SKM-1 treated with dmso at 0.1 percent for 144 hours (cell line): ENCODE measurements at regions not wholly inside any gene's neighbourhood (a gene's known extent, or its start where the extent isn't known, plus 50 kb on each side); places are given as distances from the start of the nearest gene placed in this dataset.

ENCODE experiments used
- DNase-seq: peaks from one replicate; lab custom pipeline; 2025; ENCODE audit not compliant: unreplicated experiment; lab: John Stamatoyannopoulos, UW

DNA sequence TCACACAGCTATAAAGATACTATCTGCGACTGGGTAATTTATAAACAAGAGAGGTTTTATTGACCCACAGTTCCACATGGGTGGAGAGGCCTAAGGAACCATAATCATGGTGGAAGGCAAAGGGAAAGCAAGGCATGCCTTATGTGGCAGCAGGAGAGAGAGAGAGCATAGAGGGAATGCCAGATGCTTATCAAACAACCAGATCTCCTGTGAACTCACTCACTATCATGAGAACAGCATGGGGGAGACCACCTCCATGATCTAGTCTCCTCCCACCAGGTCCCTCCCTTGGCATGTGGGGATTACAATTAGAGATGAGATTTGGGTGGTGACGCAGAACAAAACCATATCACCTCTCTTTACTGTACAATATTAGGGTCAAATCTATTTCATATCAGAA is 1101.6 kb upstream of the RAG2 start:
- no peak for DNase-seq

DNA sequence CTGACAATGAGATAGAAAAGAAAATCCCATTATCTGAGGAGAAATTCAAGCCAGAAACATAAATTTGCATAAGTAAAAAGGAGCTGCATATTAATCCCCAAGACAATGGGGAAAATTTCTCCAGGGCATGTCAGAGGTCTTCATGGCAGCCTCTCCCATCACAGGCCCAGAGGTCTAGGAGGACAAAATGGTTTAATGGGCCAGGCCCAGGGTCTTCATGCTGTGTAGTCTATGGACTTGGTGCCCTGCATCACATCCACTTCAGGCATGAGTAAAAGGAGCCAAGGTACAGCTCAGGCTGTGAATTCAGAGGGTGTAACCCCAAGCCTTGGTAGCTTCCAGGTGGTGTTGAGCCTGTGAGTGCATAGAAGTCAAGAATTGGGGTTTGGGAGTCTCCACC is 1097.2 kb upstream of the RAG2 start:
- DNase-seq = no peak

DNA sequence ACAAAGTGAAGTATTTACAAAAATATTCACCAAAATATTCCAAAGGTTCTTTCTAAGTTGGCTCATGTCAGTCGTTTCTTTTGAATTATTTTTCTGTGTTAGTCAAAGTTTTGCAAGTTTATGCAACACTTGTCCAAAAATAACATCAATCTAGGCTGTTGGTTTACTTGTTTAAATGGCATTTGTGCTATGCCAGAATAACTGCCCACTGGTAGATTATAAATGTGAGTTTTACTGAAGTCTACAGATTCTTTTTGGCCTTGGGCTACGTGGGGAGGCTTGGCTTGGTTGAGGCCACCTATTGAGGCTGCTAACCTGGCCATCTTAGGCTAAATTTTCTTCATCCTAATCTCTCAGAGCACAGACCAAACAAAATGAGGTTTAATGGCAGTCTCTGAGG is 1091.9 kb upstream of the RAG2 start:
- no peak for DNase-seq

DNA sequence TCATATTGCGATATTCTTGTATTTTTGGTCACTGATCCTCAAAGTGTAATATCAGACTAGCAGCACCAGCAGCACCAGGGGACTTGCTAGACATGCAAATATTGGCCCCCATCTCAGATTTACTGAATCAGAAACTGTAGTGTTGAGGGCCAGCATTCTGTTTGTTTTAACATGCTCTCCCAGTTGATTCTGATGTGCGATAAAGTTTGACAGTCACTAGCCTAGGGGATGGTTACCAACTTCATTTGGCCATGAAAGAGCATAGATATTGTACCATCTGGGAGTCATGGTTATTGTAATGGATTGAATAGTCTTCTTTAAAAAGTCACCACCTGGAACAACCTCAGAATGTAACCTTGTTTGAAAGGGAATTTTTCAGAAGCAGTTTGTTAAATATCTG is 1090.4 kb upstream of the RAG2 start:
- DNase-seq = no peak

- DNase-seq = no peak
These were observed 1089.1 kb upstream of the RAG2 start for GRCh38 chr11:37687130-37687529.

GRCh38 chr11:37671321-37671720 is 1073.3 kb upstream of the RAG2 start:
- DNase-seq = no peak

GRCh38 chr11:37666960-37667359 is 1068.9 kb upstream of the RAG2 start:
- DNase-seq = no peak

DNA sequence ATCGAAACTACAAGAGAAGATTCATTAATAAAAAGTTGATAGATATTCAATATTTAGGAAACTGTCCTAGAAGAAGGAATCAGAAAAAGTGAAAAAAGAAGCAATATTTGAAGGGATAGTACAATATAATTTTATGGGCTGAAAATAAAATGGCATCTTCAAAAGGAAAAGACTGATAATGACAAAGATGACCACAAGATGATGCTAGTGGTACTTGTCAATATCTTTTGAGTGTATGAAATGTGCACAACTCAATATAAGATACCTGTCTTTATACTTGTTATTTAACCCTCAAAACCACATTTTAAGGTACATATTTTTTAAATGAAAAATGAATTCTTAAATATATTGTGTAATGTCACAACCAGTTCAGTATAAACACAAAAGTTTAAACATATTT is 1059.6 kb upstream of the RAG2 start:
- DNase-seq = no peak

DNA sequence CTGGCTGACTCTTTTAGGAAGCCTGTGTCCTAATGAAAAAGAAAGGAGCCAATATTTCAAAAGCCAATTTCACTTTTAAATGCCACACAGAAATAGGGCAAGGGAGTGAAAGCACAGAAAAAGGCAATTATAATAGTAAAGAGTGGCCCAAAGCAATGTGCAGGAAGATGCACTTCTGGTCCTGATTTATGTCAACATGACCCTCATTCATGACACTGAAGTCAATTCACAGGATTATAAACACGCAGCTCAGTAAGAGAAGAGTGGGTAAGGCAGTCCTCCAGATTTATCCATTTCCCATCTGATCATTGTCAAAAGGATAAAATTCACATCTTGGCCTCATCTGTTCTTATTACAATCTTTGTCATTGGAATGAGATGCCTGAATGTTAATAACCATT is 1049.7 kb upstream of the RAG2 start:
- DNase-seq = no peak

GRCh38 chr11:37643968-37644367 is 1045.9 kb upstream of the RAG2 start:
- DNase-seq = no peak

DNA sequence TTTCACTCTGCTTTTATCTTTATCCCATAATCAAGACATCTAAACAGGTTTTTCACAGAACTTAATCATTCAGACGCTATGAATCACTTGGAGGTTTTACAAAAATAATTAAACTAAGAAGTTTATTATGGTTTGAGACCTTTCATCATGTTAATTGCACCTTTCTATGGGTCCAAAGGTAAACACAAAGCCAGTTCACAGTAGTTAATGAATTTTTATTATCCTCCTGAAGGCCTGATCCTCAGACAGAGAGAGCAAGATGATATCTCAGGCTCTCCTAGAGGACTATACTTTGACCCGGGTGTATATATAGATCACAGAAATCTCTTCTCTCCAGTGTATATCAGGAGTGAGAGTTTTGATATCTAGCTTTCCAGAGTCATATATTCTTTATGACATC is 1044.3 kb upstream of the RAG2 start:
- no peak for DNase-seq

GRCh38 chr11:37632748-37633147 is 1034.7 kb upstream of the RAG2 start:
- no peak for DNase-seq

- DNase-seq = no peak
These were observed 1032.8 kb upstream of the RAG2 start for GRCh38 chr11:37630866-37631265.

- no peak for DNase-seq
These were observed 1025.7 kb upstream of the RAG2 start for GRCh38 chr11:37623778-37624177.

- DNase-seq = no peak
These were observed 1023.6 kb upstream of the RAG2 start for GRCh38 chr11:37621662-37622061.

GRCh38 chr11:37616291-37616690 is 1018.3 kb upstream of the RAG2 start:
- DNase-seq = no peak

GRCh38 chr11:37613031-37613430 is 1015.0 kb upstream of the RAG2 start:
- no peak for DNase-seq

DNA sequence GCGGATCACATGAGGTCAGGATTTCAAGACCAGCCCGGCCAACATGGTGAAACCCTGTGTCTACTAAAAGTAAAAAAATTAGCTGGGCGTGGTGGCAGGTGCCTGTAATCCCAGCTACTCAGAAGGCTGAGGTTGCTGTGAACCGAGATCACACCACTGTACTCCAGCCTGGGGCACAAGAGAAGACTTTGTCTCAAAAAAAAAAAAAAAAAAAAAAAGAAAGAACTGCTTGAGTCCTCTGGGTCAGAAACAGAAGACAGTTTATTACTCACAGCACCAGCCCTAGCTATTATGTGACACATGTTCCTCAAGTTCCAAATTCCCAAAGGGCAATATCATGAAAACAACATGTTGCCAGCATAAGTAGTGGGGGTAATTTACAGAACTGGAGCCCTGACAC is 1014.1 kb upstream of the RAG2 start:
- DNase-seq = no peak

DNA sequence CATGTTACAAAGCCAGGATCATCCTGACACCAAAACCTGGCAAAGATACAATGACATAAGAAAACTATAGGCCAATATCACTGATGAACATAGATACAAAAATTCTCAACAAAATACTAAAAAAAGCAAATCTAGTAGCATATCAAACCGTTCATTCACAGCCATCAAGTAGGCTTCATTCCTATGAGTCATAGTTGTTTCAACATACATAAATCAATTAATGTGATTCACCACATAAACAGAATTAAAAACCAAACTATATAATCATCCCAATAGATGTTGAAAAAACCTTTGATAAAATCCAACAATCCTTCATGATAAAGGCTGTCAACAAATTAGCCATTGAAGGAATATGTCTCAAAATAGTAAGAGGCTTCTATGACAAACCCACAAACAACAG is 1007.2 kb upstream of the RAG2 start:
- DNase-seq = no peak

DNA sequence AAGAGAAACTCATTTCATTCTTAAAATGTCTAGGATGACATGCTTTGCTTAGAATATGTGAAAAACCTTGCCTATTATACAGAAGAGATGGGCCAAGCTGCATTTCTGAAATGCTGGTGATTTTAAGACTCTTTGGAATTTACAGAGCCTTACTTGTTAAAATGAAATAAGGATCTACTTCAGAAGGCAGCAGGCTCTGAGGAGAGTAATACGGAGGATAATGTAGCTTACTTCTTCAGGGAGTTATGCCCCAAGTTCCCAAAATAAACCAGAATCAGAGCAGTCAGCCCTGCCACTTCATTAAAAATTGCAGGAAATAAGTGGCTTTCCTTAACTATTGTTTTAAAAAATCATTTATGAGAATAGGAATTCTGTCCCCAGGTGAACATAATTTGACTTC is 1000.3 kb upstream of the RAG2 start:
- no peak for DNase-seq

DNA sequence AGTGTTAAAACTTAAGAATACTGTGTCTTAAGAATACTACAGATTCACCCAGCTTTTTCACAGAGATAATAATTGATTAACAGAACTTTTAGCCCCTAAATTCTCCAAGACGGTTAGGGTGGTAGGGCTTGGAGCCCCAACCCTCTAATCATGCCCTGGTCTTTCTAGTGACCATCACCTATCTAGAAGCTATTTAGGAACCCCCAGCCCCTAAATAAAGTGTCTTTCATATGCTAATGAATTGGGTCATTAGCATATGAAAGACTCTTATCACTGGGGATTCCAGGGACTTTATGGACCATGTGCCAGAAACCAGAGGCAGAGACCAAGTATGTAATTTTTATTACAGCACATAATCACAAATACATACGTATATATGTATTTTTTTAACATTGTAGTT is 999.7 kb upstream of the RAG2 start:
- DNase-seq = no peak

GRCh38 chr11:37595845-37596244 is 997.8 kb upstream of the RAG2 start:
- DNase-seq = no peak

DNA sequence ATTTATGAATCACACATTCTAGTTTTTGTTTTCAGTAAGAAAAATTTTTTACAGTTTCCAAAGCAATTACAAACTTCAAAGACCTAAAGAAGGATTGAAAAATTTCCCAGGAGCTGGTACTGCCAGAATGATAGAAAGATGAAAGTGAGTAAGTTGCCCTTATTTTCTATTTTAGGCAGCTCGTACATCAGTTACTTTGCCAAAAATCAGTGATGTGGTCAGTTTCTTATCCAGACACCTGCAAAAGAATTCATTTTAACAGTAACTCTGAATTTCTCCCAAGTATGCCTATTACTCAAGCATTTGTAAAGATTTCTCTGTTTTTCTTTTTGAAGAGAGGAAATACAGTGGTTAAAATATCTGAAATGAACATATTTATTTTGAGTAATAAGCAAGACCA is 976.3 kb upstream of the RAG2 start:
- DNase-seq = no peak

DNA sequence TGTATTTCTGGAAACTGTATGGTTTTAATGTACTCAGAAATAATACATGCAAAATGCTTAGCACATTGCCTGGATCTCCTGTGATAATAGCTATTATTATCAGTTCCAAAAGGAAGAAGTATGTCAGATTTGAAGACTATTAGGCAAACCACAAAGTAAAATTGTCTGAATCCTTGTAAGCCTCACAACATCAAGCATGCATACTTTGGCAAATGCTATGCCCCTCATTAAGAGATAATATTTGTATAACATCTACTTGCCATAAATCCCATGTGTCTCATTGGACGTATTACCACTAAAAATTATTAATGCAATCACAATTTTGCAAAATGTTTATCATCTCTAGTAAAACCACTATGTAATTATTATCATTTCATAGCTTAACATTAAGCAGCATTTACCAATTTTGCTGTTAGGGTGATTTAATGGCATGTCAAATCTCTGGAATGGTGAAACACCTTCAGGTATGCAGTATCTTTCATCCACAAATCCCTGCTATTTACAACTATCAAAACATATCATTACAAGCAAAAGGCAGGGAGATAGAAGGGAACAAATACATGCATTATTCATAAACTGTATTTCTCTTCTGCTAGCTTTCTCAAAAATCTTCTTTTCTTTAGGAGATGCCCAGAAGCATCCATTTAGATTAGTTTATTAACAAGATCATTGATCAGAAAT is 974.6 kb upstream of the RAG2 start:
- DNase-seq = no peak
